ENCODE measurements at regions not wholly inside any gene's neighbourhood (a gene's known extent, or its start where the extent isn't known, plus 50 kb on each side); places are given as distances from the start of the nearest gene placed in this dataset.

- no peak for TF ChIP-seq SIN3A (IDR thresholded peaks at IDR 0.05; ENCODE audit: borderline replicate concordance, insufficient read depth, low read length)
- TF ChIP-seq TAF1 (IDR thresholded peaks at IDR 0.05; ENCODE audit: borderline replicate concordance, insufficient read depth, low read length): no peak
- TF ChIP-seq REST (IDR thresholded peaks at IDR 0.05; ENCODE audit: insufficient read depth in 1 of 2, low read depth in 2 of 2, low read length in 2 of 2): no peak
Measured at GRCh38 chr3:55380561-55380960, 106.5 kb downstream of the WNT5A start.
